Psoas muscle (tissue), 7 donors: ENCODE measurements at regions not wholly inside any gene's neighbourhood (a gene's known extent, or its start where the extent isn't known, plus 50 kb on each side); places are given as distances from the start of the nearest gene placed in this dataset.

Experiments
- ATAC-seq, 4 donors: fragments of 200-7000 bp; cut with Tn5 transposase; one replicate each; pipeline ENCODE4 v1.9.1; 2020; ENCODE audit warnings: moderate library complexity in 3 of 4, mild to moderate bottlenecking in 2 of 4
- DNase-seq, 2 donors: peaks; one replicate each; pipeline ENCODE4 v3.0.0-alpha.2; 2020
- H3K27ac ChIP-seq: fragments of 200-600 bp; one replicate; pipeline ENCODE4 v1.8.0; 2022
- H3K27me3 ChIP-seq, 3 donors: fragments of 200-600 bp in 1 of 3; one replicate each; pipeline versions ENCODE4 v1.6.1 to v1.8.0; 2013 to 2022; ENCODE audit warnings: low read length in 2 of 3, mild to moderate bottlenecking in 2 of 3, moderate library complexity in 1 of 3; ENCODE audit not compliant: insufficient read depth in 3 of 3
- H3K36me3 ChIP-seq, 2 donors: fragments of 200-600 bp in 1 of 2; one replicate each; pipeline versions ENCODE4 v1.6.1 to v1.8.0; 2013 to 2022; ENCODE audit warnings: low read depth in 1 of 2, mild to moderate bottlenecking in 1 of 2, moderate library complexity in 1 of 2; ENCODE audit not compliant: insufficient read depth in 1 of 2
- H3K4me1 ChIP-seq: fragments of 200-600 bp; one replicate; pipeline ENCODE4 v1.8.0; 2022
- H3K4me3 ChIP-seq: fragments of 200-600 bp; one replicate; pipeline ENCODE4 v1.8.0; 2022; ENCODE audit warnings: mild to moderate bottlenecking
- H3K9me3 ChIP-seq: fragments of 200-600 bp; one replicate; pipeline ENCODE4 v1.8.0; 2022
- WGBS, 3 donors: extraction: QIAGEN DNeasy Blood & Tissue Kit; methylation state at CpG; one replicate each; pipeline versions ENCODE4 v1.1.6 to v1.1.7; 2013; 5-methylcytosine and 5-hydroxymethylcytosine counted together
- intact Hi-C, 2 donors: fragments of 100-400 bp; cut with DNase I; formaldehyde crosslinking; loops; one replicate each; pipeline versions ENCODE4 v1.11.0 to v1.14.2; 2022
- TF ChIP-seq, protein P1 (sequence below): fragments of 200-600 bp; IDR thresholded peaks from one replicate; pipeline ENCODE4 v1.8.0; 2022; ENCODE audit warnings: antibody characterized with exemption
- donor health status: healthy with polysubstance abuse.
- donor health status: DM: no; HTN: no; CAD: no; lungs with moderate emphysema.
- donor health status: Bipolar disorder and iron deficiency.
- donor health status: healthy.
- donor health status: DM: yes; HTN: yes; CAD: no.
- donor health status: DM: no; HTN: no; CAD: no.
- donor health status: DM: yes; HTN: yes; CAD: no.

GRCh38 chr7:46226860-46227259 lies 305.8 kb upstream of the IGFBP3 start:
- DNase-seq (no peak), ATAC-seq (no peak)
- TF ChIP-seq, protein P1, sequence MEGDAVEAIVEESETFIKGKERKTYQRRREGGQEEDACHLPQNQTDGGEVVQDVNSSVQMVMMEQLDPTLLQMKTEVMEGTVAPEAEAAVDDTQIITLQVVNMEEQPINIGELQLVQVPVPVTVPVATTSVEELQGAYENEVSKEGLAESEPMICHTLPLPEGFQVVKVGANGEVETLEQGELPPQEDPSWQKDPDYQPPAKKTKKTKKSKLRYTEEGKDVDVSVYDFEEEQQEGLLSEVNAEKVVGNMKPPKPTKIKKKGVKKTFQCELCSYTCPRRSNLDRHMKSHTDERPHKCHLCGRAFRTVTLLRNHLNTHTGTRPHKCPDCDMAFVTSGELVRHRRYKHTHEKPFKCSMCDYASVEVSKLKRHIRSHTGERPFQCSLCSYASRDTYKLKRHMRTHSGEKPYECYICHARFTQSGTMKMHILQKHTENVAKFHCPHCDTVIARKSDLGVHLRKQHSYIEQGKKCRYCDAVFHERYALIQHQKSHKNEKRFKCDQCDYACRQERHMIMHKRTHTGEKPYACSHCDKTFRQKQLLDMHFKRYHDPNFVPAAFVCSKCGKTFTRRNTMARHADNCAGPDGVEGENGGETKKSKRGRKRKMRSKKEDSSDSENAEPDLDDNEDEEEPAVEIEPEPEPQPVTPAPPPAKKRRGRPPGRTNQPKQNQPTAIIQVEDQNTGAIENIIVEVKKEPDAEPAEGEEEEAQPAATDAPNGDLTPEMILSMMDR: no peak
- Histone ChIP-seq H3K27me3 (no peaks in the 10 kb centered on the region), H3K36me3 (no peaks in the 10 kb centered on the region), H3K9me3 (no peaks in the 10 kb centered on the region), H3K4me1 (no peaks in the 10 kb centered on the region), H3K4me3 (no peak overlapping the region), H3K27ac (no peak overlapping the region)
- intact Hi-C loops: no loop called here
- 34 to 41% (median 36%) methylated on average over 3 of the region's 3 CpGs for WGBS, 3 donors

- Histone ChIP-seq H3K27ac (no peak overlapping the region), H3K27me3 (peaks cover 0 to 3% (median 0%) of the 10 kb centered on the region in 3 donors), H3K36me3 (no peaks in the 10 kb centered on the region), H3K9me3 (no peaks in the 10 kb centered on the region), H3K4me3 (no peak overlapping the region), H3K4me1 (no peaks in the 10 kb centered on the region)
- intact Hi-C loops: no loop called here
- 32 to 34% (median 34%) methylated on average over 5 of the region's 5 CpGs for WGBS, 3 donors
- ATAC-seq (no peak), DNase-seq (no peak)
- TF ChIP-seq, protein P1: no peak
Measured at GRCh38 chr7:46224363-46224762, 303.3 kb upstream of the IGFBP3 start.

DNA sequence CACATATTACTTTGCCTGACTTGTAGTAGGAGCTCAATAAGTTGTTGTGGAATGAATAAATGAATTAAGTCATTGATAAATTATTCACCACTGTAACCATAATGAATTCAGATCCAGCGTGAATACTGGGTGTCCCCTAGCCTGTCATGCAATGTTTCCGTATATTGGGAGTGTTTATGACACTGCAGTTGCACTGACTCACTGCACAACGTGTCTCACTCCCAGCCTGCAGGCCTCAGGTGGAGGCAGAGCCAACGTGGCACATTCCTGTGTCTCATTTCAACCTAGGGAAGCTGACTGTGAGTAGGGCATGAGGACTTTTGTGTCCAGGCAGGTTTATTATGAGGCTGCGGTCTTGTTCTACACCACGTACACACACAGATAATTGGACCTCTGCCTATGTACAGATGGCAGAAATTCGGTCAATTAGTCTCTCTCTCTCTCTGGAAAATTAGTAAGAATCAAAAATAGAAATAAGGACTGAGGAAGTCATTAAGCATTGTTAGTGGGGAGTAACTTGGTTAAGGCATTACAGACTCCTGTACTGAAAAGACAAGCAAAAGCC lies 299.1 kb upstream of the IGFBP3 start:
- Histone ChIP-seq H3K4me3 (no peak overlapping the region), H3K9me3 (no peaks in the 10 kb centered on the region), H3K36me3 (no peaks in the 10 kb centered on the region), H3K27ac (no peak overlapping the region), H3K27me3 (peaks cover 0 to 3% (median 0%) of the 10 kb centered on the region in 3 donors), H3K4me1 (no peaks in the 10 kb centered on the region)
- intact Hi-C loops: no loop called here
- WGBS, 3 donors: 53 to 69% (median 66%) methylated on average over 7 of the region's 7 CpGs
- TF ChIP-seq, protein P1: no peak
- DNase-seq (no peak), ATAC-seq (no peak)

DNA sequence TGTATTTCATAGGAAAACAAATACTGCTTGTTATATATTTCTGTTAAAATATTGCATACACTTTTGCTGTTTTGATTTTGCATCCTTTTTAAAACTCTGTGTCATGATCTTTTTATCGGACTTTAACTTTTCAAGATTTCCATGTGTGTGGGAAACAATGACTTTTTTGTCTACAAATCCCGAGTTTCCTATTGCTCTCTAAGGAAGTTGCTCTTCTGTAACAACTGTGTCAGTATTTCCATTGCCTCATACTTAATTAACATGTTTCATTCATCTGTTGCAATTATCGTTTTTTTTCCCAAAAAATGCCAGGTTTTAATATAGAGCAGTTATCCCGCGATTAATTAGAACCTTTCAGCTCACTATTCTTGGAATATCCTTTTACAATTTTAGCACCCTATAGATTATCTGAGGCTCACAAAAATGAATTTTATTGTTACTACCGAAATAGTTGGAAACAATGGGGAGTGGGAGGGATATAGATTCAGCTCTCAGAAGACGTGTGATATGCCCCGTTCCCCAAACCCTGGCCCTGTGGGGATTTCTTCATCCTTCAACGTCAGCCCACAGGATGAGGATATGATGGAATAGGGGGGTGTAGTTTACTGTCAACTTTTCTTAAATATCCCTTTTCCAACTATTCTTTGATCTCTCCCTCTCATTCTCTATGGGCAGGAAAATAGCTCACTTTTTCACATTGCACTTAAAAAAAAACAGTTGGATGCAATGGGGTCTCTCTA lies 297.6 kb upstream of the IGFBP3 start:
- 48 to 58% (median 49%) methylated on average over 9 of the region's 9 CpGs for WGBS, 3 donors
- no peak for DNase-seq
- Histone ChIP-seq H3K4me1 (no peaks in the 10 kb centered on the region), H3K9me3 (no peaks in the 10 kb centered on the region), H3K27me3 (peaks cover 0 to 3% (median 0%) of the 10 kb centered on the region in 3 donors), H3K36me3 (no peaks in the 10 kb centered on the region), H3K4me3 (no peak overlapping the region), H3K27ac (no peak overlapping the region)
- TF ChIP-seq, protein P1: no peak
- no peak for ATAC-seq
- intact Hi-C loops: no loop called here
